Pulmonary artery endothelial cell (primary cell): ENCODE measurements at regions not wholly inside any gene's neighbourhood (a gene's known extent, or its start where the extent isn't known, plus 50 kb on each side); places are given as distances from the start of the nearest gene placed in this dataset.

Experiments used
- DNase-seq: peaks from one replicate; pipeline ENCODE4 v3.0.0-alpha.2; 2011; ENCODE audit warnings: low read depth, low spot score

DNA sequence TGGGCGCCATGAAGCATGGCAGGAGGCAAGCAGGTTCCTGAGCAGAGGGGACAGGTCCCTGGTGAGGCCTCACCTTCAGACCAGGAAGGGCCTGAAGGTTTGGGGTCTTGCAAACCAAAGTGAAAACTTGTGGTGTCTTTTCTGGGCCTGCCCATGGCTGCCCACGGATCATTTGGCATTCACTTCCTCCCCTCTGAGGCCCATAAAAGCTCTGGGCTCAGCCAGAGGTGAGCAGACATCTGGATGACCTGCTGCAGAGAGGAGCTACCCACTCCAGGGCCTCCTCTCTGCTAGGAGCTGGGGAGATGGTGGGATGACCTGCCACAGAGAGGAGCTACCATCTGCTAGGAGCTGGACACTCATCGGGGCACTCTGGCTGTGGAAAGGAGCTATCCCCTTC lies 112.9 kb upstream of the TMEM18 start:
- no peak for DNase-seq

DNA sequence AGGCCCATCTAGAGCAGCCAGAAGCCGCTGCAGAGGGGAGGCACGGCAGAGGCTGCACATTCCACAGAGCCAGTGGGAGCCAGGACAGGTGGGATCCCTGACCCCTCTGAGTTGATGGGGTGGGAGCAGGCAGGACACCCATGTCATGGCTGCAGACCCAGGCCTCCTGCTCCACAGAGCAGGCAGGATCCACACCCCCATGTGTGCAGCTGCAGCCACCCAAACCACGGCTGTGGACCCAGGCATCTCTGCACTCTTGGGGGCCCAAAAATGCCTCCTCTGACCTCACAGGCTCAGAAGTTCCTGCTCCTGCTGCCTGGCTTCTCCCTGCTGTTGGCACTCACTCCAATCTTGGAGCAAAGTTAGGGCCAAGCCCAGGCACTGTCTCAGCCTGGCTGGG lies 112.3 kb upstream of the TMEM18 start:
- DNase-seq = no peak

DNA sequence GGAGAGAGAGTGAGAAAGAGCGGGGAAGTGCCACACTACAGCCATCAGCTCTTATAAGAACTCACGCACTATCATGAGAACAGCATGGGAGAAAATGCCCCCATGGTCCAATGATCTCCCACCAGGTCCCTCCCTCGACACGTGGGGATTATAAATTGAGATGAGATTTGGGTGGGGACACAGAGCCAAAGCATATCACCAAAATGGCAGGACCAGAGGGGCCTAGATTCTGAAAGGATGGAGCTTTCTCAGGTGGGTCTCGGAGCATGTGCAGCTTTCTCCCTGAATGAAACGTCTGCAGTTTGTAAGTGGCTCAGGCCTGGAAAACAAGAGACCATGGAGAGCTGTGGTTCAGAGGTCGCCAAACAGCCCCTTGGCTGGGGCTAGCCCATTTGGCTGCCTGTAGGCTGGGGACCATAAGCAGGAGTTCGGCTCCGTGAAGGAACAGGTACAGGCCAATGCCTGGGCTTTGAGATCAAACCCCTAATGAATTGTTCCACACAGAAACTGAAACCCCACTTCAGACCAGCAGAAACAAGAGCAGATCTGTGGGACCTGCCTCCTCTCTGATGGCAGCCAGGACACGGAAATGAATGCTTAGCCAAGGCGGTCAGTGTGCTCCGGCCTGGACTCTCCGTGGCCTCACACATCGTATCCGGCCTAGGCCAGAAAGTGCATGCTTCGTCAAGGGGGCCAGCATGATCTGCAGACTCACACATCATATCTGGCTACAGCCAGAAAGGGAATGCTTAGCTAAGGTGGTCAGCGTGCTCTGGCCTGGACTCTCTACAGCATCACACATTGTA lies 111.2 kb upstream of the TMEM18 start:
- DNase-seq = no peak

DNA sequence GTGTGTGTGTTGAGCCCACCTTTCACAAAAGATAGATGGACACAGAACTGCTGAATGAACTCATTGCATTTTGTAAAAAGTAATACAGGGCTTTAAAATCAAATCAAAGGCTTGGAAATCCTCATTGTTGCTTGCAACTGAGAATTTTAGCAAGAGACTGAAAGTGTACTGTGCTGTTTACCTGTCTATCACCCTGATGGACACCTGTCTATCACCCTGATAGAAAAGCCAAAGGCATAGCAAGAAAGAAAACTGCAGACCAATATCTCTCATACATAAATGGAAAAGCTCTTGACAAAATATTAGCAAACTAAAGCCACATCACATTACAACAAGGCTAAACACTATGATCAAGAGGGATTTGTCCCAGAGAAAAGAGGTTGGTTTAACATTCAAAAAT lies 107.5 kb upstream of the TMEM18 start:
- DNase-seq = no peak

DNA sequence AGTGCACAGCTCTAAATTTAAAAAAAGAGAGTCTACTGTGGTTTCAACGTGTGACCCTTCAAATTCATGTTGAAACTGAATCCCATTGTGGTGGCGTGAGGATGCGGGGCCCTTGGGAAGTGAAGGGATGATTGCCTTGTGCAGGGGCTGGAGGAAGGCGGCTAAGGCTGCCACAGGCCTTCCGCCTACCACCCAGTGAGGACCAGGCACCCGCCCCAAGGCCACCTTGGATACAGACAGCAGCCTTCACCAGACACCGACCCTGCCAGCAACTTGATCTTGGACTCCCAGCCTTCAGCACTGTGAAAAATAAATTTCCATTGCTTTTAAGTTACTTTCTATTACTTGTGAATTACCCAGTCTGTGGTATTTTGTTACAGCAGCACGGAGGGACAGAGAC lies 103.4 kb upstream of the TMEM18 start:
- no peak for DNase-seq

DNA sequence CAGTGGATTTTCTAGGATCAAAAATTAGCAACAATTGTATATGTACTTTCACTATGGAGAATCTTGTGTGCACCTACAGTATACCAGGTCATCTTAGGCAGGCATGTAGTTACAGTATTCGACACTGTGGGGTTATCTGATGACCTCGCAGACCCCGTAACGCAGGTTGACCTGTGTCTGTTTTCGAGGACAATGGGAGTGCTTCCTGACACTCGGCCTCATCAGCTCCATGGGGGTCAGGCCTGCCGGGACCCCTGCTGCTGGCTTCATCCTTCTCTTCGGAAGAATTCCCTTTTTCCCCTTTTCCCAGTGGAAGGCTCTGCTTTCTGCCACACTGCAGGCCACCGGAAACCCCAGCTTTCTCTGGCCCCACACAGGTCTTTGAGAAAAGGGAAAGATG lies 102.8 kb upstream of the TMEM18 start:
- DNase-seq = no peak

DNA sequence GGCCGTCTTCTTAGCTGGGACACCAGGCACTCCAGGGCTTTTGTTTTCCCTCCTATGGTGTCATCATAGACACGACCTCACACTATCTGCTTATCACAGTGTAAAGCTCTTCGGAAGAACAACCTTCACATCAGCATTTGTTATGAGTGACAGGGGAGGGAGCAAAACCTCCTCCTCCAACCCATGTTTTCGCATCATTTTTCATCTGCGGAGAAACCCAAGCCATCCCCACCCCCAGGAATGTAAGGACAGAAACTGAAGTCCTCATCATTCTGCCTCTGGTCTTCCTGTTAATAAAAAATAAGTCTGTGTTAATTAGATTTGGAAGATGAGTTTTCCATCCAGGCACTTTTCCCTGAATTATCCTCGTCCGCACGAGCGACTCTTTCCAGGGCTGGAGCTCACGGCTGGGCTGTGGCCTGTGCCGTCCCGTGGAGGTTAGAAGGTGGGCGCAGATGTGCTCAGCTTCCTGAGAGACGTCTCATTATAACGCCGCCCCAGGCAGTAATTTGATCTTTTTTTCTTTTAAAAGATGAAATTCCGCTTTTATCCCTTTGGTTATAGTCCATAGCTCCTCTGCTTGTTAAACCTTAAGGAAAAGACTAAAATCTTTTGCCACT lies 101.6 kb upstream of the TMEM18 start:
- no peak for DNase-seq

DNA sequence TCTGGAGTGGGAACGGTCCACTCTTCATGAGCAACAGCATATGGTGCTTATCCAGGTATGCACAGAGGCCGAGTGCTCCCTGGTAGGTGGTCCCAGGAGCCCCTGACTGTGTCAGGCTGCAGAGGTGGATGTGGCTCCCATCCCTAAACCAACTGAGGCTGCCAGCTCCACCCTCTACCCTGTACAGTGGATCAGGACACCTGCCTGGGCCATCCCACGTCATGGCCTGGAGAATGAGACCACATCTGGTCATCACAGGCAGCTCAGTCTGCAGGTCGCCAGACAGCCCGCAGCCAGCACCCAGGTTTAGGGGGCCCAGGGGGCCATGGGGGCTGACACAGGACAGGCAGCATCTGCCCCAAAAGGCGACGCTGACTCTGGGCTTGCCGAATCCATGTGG lies 100.3 kb upstream of the TMEM18 start:
- DNase-seq = no peak

DNA sequence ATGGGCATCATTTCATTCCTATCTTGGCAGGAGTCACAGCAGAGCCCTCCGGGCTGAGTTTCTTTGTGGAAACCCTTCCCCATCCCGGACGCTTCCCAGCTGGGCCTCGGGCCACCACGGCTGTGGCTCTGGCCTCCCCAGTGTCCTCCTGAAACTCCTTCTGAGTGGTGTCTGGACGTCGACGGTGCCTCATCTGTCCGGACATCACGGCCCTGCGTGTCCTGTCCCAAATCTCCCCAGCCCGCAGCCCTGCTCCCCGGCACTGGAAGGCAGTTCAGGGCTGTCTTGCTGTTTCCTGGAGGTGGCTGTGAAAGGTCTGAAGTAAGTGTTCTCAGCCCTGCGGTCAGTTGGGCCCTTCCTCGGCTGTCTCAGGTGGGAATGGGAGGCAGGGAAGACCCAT lies 99.8 kb upstream of the TMEM18 start:
- DNase-seq = no peak

DNA sequence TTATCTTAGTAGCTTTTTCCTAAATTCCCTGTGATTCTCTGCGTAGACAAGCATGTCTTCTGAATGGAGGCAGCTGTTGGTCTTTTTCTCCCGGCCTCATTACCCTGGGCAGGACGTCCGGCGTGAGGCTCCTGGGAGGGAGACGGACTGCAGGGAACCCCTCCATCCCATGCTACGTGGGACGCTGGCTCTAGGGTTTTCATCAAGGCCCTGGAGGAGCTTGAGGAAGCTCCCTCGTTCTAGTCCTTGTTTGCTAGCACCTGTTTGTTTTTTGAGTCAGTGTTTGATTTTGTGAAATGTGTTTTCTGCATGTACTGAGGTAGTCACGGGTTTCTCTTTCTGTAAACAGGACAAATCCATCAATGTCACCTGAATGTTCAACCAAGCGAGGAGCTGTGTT lies 99.3 kb upstream of the TMEM18 start:
- DNase-seq = no peak

DNA sequence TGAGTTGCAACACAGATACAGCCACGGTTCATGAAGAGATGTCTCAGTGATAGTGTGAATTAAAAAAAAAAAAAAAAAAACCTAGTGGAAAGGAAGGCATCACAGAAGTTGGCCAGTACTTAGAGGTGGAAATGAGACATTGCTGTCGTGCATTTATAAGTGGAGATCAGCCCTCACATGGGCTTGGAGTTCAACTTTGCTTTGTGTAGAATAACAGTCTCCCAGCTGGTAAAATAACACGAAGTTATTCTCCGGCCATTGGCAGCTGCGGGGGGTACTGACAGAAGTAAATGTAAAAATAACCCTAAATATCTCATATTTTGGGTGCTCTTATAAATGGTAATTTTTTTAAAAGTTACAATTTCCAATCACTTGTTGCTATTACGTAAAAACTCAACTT lies 98.8 kb upstream of the TMEM18 start:
- no peak for DNase-seq

DNA sequence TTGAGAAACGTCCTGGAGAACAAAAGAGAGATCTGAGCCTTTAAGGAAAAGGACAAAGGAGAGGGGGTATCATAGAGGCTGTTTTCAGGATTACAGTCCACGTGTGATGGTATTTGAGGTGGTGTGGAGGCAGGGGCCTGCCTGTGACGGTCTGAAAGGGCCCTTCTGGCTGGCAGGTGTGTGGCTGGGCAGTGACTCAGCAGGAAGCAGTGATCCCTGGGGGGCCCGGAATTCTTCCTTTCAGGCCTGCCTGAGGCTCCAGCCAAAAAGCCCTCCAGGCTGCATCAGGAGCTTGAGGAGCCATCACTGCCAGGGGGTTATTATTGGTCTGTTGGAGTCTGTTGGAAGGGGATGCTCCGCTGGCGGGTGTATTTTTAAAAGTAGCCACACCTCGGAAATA lies 97.2 kb upstream of the TMEM18 start:
- no peak for DNase-seq

DNA sequence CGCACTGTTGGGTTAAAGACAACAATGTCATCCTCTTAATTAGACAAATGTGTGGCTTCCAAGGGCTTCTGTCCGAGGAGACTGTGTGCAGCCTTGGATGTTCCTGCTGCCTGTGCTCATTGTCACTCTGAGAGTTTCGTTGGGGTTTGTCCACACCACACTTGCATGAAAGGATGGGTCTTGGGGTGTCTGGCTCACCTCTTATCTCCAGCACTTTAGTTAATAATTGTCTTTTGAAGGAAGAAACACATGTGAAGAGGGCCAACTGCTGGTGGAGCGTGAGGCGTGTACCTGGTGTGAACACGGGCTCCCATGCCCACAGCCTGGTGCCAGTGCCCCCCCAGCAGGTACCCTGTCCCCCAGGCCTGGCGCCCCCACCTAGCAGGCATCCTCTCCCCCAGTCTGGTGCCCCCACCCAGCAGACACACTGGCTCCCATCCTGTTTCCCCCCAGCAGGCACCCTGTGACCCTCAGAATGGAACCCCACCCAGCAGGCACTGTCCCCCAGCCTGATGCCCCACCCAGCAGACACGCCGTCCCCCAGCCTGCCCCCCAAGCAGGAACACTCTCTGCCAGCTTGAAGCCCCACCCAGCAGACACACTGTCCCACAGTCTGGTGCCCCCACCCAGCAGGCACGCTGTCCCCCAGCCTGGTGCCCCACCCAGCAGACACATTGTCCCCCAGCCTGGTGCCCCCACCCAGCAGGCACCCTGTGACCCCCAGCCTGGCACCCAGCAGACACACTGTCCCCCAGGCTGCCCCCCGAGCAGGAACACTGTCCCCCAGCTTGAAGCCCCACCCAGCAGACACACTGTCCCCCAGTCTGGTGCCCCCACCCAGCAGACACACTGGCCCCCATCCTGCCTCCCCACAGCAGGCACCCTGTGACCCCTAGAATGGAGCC lies 96.3 kb upstream of the TMEM18 start:
- DNase-seq = no peak

DNA sequence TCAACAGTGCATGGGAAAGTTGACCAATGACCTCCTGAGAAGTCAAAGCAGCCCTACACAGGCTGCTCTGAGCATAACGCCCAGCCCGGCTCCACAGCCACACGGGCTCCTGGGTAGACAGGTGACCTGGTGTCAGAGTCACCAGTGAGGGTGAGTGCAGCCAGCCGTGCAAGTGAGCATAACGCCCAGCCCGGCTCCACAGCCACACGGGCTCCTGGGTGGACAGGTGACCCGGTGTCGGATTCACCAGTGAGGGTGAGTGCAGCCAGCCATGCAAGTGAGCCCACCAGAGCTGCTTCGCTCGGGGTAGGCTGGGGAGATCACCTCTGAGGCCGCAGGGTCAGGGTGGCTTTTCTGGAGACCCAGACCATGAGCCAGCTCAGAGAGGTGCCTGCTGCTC lies 94.3 kb upstream of the TMEM18 start:
- DNase-seq = no peak

DNA sequence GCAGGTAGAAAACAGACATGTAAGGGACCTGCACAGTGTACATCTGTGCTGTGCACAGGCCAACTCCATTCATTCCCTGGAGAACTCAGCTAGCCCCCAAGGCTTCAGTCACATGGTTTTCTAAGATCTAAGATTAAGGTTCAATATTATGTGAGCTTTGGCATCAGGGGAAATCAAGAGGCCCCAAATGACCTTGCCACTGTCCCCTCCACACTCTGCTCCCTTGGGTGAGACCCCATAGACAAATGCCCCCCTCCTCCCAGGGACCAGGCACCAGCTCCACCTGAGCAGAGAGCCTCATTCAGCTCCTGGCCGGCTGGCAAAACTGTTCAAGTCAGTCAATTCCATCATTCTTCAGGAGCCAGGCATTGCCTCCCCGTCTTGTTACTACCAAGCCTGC lies 93.6 kb upstream of the TMEM18 start:
- no peak for DNase-seq

DNA sequence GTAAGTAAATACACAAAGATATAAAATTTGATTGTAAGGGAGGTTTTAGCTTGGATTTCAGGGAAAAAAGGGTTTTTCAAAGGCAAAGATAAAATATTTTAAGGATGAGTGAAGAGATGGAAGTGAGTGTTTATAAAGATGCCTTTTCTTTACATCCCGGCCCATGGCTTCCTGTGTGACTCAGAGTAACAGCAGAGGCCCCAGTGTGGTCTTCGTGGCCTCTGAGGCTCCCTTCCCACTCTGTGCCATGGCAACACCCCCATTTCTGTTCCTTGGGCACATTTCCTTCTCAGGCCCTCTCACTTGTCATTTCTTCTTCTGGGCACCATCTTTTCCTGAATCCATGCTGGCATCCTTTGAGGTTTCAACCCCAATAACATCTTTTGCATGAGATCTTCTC lies 92.6 kb upstream of the TMEM18 start:
- no peak for DNase-seq

DNA sequence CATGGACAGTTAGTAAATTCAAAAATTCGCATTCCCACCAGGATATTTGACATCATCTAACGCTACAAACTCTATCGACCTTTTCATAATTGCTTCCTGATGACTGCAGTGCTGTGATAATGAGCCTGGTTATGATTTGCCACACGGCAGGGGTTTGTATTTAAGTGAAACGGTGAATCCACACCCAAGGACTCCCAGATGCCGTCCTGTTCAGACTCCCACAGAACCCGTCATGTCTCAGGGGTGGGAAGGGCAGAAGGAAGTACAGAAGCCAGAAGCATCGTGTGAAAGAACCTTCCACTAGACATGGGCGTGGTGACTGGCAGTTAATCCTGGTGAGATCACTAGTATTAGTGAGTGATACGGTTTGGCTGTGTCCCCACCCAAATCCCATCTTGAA lies 91.2 kb upstream of the TMEM18 start:
- DNase-seq = no peak

DNA sequence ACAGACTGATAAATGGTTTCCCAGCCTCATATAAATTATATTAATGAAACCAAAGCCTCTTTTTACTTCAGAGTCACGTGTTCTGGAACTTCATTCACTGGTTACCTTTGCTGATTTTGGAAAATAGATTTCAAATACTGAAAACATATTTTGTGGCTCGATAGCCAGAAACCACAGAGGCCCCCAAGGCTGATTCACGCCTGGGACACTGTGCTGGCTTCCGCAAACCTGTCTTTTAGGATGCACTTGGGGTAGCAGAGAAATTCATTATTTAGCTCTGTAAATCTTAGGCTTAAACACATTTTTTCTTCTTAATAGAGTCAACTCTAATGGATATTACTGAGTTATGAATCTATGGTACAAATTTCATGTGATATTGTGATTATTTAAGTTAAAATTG lies 90.7 kb upstream of the TMEM18 start:
- DNase-seq = no peak

DNA sequence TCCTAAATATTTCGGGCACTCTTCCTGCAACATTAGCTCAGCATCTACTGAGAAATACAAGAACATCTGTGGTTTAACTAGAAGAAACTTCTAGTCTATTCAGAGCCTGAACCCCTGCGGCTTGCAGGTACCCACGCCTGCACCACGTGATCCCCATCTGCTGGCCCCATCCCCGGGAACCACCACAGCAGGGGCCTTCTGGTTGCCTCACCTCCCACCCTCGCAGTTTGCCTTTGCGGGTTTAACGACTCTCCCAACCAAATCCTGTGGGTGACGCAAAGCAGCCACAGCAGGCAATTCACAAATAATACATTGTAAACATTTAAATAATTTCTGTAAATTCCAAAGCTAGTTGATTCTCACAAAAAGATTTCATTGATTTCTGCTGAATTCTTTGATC lies 90.2 kb upstream of the TMEM18 start:
- no peak for DNase-seq

DNA sequence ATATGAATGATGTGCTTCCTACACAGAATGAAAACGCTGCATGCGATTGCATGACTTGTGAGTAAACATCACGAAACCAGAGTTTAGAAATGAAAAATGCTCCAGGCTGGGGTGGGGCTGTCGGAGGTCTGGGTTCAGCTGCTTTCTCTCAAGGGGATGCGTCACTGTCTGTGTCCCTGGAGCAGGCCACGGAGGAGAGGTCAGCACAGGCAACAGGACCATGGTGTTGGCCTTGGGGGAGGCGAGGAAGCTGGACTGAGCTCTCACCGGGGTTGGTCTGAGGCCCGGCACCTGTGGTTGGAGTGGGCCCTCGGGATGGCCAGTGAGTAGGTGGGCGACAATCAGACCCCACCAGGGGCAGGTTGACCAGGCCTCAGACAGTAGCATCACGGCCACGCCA lies 89.0 kb upstream of the TMEM18 start:
- DNase-seq = no peak

DNA sequence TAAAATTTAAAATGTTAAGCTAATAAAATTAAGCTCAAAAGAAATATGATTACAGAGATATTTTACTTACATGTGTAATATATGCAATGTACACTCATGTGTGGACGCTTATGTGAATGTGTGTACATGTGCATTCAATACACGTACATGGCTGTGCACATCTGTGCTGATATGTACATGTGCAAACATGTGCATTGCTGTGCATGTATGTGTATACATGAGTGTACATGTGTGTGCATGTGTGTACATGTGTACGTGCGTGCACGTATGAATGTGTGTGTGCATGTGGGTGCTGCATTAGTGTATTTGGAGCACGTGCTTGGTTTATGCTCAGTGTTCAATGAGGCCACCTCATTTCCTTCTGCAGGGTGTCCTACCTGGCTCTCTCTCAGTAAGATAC lies 88.2 kb upstream of the TMEM18 start:
- DNase-seq = no peak

DNA sequence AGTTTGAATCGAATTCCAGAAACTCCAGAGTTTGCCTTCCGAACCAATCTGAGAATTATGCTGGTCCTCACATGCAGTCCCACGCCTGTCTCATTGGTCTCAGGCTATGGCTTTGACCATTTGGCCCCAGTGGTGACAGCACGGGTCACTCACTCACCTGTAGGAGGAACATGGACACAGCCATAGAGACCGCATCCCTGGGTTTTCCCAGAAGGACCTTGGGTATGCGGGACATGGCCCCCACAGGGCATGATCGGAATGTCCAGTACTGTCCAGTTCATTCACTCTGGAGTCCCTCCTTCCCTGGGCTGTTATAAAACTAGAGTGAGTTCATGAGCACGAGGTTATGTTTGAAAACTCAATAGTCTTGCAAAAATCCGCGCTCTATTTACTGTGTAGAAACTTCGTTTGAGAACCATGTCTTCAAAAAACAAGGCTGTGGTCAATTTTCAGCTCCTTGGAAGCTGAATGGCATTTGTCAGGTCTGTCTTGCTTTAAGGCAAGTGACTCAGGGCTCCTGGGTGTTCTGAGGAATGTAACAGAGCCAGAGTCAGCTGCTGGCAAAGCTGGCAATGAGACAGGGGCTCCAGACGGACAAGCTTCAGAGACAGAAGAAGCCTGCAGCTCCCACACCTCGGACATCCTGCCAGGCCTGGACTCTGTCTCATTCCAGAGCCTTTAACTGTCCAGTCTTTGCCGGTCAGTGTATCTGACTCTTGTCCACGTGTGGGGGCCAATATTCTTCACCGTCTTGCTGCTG lies 86.7 kb upstream of the TMEM18 start:
- no peak for DNase-seq
